ENCODE measurements at regions not wholly inside any gene's neighbourhood (a gene's known extent, or its start where the extent isn't known, plus 50 kb on each side); places are given as distances from the start of the nearest gene placed in this dataset.

- Histone ChIP-seq H3K36me3 (ENCODE audit: insufficient read depth, low read length) (no peaks in the 10 kb centered on the region), H3K4me3 (ENCODE audit: low read length) (no peak overlapping the region), H3K9ac (ENCODE audit: low read depth, low read length) (no peak overlapping the region), H3K27ac (ENCODE audit: low read depth, low read length) (no peak overlapping the region), H3K4me1 (ENCODE audit: insufficient read depth, low read length) (peaks cover 11% of the 10 kb centered on the region; the same call in 1 of the 2 replicates), H3K9me3 (ENCODE audit: insufficient read depth, low read depth, low read length) (no peaks in the 10 kb centered on the region), H3K27me3 (ENCODE audit: insufficient read depth, low read length) (no peaks in the 10 kb centered on the region)
- 82% methylated on average over 6 of the region's 6 CpGs for WGBS
Measured at GRCh38 chr6:44049163-44049988, 77.9 kb downstream of the MRPL14 start.

GRCh38 chr6:44048277-44048676, 79.0 kb downstream of the MRPL14 start:
- H3K36me3 ChIP-seq (ENCODE audit: insufficient read depth, low read length): no peaks in the 10 kb centered on the region
- no peaks in the 10 kb centered on the region for H3K27me3 ChIP-seq (ENCODE audit: insufficient read depth, low read length)
- 88% methylated on average over 6 of the region's 6 CpGs for WGBS
- no peak overlapping the region for H3K27ac ChIP-seq (ENCODE audit: low read depth, low read length)
- H3K9me3 ChIP-seq (ENCODE audit: insufficient read depth, low read depth, low read length): no peaks in the 10 kb centered on the region
- H3K4me3 ChIP-seq (ENCODE audit: low read length): no peak overlapping the region
- peaks cover 17% of the 10 kb centered on the region for H3K4me1 ChIP-seq (ENCODE audit: insufficient read depth, low read length)
- no peak overlapping the region for H3K9ac ChIP-seq (ENCODE audit: low read depth, low read length)

- peaks cover 22% of the 10 kb centered on the region for H3K4me1 ChIP-seq (ENCODE audit: insufficient read depth, low read length)
- H3K9ac ChIP-seq (ENCODE audit: low read depth, low read length): no peak overlapping the region
- H3K9me3 ChIP-seq (ENCODE audit: insufficient read depth, low read depth, low read length): no peaks in the 10 kb centered on the region
- 86% methylated on average over 3 of the region's 3 CpGs for WGBS
- no peak overlapping the region for H3K27ac ChIP-seq (ENCODE audit: low read depth, low read length)
- no peak overlapping the region for H3K4me3 ChIP-seq (ENCODE audit: low read length)
- H3K36me3 ChIP-seq (ENCODE audit: insufficient read depth, low read length): no peaks in the 10 kb centered on the region
- H3K27me3 ChIP-seq (ENCODE audit: insufficient read depth, low read length): no peaks in the 10 kb centered on the region
Measured at GRCh38 chr6:44047801-44048200, 79.5 kb downstream of the MRPL14 start.

- Histone ChIP-seq H3K27me3 (ENCODE audit: insufficient read depth, low read length) (no peaks in the 10 kb centered on the region), H3K36me3 (ENCODE audit: insufficient read depth, low read length) (no peaks in the 10 kb centered on the region), H3K9me3 (ENCODE audit: insufficient read depth, low read depth, low read length) (no peaks in the 10 kb centered on the region), H3K4me3 (ENCODE audit: low read length) (no peak overlapping the region), H3K4me1 (ENCODE audit: insufficient read depth, low read length) (peaks cover 25% of the 10 kb centered on the region), H3K9ac (ENCODE audit: low read depth, low read length) (no peak overlapping the region), H3K27ac (ENCODE audit: low read depth, low read length) (no peak overlapping the region)
- 85% methylated on average over 2 of the region's 2 CpGs for WGBS
Measured at GRCh38 chr6:44047179-44047546, 80.1 kb downstream of the MRPL14 start.

DNA sequence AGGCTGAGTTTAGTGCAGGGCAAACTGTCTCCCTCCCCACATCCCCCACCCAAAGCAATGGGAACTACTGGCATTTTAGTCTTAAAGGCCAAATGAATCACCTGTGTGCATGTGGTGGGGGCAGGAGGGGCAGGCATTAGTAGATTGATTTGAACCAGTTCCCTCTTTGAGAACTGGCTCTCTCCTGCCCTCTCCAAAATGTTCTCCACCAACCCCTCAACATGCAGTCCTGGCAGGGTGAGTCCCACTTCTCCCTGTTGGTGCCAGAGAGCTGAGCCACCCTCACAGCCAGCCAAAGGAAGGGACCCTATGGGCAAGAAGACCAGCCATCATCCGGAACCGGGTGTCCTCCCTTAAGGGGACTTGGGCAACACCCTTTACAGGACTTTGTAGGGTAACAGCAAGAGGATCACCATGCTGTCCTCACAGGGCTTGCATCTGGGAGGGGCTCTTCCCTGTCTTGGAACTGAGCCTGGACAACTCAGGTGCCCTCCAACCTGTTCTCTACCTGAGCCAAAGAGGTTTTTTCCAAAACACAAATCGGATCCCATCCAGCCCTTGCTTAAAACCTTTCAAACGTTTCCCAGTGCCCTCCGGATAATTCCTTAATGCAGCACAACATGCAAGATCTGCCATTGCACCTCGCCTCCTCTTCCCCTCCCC, 80.6 kb downstream of the MRPL14 start:
- no peaks in the 10 kb centered on the region for H3K9me3 ChIP-seq (ENCODE audit: insufficient read depth, low read depth, low read length)
- H3K4me3 ChIP-seq (ENCODE audit: low read length): no peak overlapping the region
- 81% methylated on average over 6 of the region's 6 CpGs for WGBS
- H3K4me1 ChIP-seq (ENCODE audit: insufficient read depth, low read length): peaks cover 25% of the 10 kb centered on the region
- H3K9ac ChIP-seq (ENCODE audit: low read depth, low read length): no peak overlapping the region
- H3K27me3 ChIP-seq (ENCODE audit: insufficient read depth, low read length): no peaks in the 10 kb centered on the region
- no peaks in the 10 kb centered on the region for H3K36me3 ChIP-seq (ENCODE audit: insufficient read depth, low read length)
- no peak overlapping the region for H3K27ac ChIP-seq (ENCODE audit: low read depth, low read length)

- no peak overlapping the region for H3K9ac ChIP-seq (ENCODE audit: low read depth, low read length)
- no peaks in the 10 kb centered on the region for H3K27me3 ChIP-seq (ENCODE audit: insufficient read depth, low read length)
- peaks cover 30% of the 10 kb centered on the region for H3K4me1 ChIP-seq (ENCODE audit: insufficient read depth, low read length)
- WGBS: 79% methylated on average over 1 of the region's 1 CpG
- no peaks in the 10 kb centered on the region for H3K9me3 ChIP-seq (ENCODE audit: insufficient read depth, low read depth, low read length)
- no peak overlapping the region for H3K27ac ChIP-seq (ENCODE audit: low read depth, low read length)
- no peak overlapping the region for H3K4me3 ChIP-seq (ENCODE audit: low read length)
- no peaks in the 10 kb centered on the region for H3K36me3 ChIP-seq (ENCODE audit: insufficient read depth, low read length)
Measured at GRCh38 chr6:44045672-44046015, 81.6 kb downstream of the MRPL14 start.

DNA sequence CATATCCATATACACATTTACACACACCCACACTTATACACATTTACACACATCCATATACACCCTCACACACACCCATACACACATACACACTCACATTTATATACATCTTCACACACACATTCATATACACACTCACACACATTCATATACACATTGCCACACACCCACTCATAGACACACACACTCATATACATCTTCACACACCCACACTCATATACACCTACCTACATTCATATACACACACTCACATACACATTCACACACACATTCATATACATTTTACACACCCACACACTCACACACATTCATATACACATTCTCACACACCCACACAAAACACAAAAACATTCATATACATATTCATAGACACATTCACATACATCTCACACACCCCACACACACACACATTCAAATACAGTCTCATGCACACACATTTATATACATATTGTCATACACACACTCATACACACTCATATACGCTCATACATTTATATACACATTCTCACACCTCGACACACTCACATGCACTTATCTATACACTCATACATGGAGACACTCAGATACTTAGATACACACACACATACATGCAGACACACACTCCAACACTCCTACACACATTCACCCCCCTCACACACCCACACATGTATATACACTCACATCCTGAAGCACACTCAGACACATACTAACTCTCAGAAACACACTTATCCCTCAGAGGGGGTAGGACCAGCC, 82.1 kb downstream of the MRPL14 start:
- Histone ChIP-seq H3K36me3 (ENCODE audit: insufficient read depth, low read length) (no peaks in the 10 kb centered on the region), H3K9me3 (ENCODE audit: insufficient read depth, low read depth, low read length) (no peaks in the 10 kb centered on the region), H3K4me3 (ENCODE audit: low read length) (no peak overlapping the region), H3K27me3 (ENCODE audit: insufficient read depth, low read length) (no peaks in the 10 kb centered on the region), H3K27ac (ENCODE audit: low read depth, low read length) (no peak overlapping the region), H3K4me1 (ENCODE audit: insufficient read depth, low read length) (peaks cover 30% of the 10 kb centered on the region), H3K9ac (ENCODE audit: low read depth, low read length) (no peak overlapping the region)
- WGBS: 94% methylated on average over 2 of the region's 2 CpGs

GRCh38 chr6:44044154-44044539, 83.1 kb downstream of the MRPL14 start:
- Histone ChIP-seq H3K27me3 (ENCODE audit: insufficient read depth, low read length) (no peaks in the 10 kb centered on the region), H3K27ac (ENCODE audit: low read depth, low read length) (peak overlapping the region; percentile 61), H3K36me3 (ENCODE audit: insufficient read depth, low read length) (no peaks in the 10 kb centered on the region), H3K9me3 (ENCODE audit: insufficient read depth, low read depth, low read length) (no peaks in the 10 kb centered on the region), H3K4me1 (ENCODE audit: insufficient read depth, low read length) (peaks cover 30% of the 10 kb centered on the region), H3K9ac (ENCODE audit: low read depth, low read length) (no peak overlapping the region), H3K4me3 (ENCODE audit: low read length) (no peak overlapping the region)
- 74% methylated on average over 6 of the region's 6 CpGs for WGBS

DNA sequence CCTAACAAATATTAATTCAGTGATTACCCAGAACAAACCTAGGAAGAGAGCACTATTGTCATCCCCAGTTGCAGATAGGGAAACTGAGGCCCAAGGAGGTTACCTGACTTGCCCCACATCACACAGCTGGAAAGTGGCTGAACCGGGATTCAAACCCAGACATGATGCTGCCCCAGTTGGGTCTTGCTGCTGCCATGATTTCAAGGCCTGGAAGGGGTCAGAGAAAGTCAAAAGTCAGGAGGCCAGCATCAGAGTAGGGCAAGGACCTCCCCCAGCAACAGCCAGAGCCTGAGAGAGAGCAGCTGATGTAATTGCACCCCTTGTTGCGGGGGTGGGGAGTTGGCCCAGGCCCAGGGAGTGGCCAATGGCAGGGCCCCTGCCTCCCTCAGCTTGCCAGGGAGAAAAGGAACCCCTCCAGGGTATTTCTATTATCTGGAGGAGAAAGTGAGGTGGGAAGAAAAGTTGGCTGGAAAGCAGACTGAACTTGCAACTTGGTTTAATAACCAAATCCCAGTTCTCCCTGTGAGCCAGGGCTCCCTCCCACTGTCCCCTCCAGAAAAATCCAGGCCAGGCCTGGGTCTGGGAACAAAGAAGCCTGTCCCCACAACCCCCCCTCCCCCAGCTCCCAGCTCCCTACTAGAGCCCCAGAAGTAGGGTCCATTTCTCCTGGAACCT, 83.6 kb downstream of the MRPL14 start:
- Histone ChIP-seq H3K4me1 (ENCODE audit: insufficient read depth, low read length) (peaks cover 30% of the 10 kb centered on the region), H3K36me3 (ENCODE audit: insufficient read depth, low read length) (no peaks in the 10 kb centered on the region), H3K9ac (ENCODE audit: low read depth, low read length) (no peak overlapping the region), H3K27me3 (ENCODE audit: insufficient read depth, low read length) (no peaks in the 10 kb centered on the region), H3K4me3 (ENCODE audit: low read length) (no peak overlapping the region), H3K9me3 (ENCODE audit: insufficient read depth, low read depth, low read length) (no peaks in the 10 kb centered on the region), H3K27ac (ENCODE audit: low read depth, low read length) (peak overlapping the region; percentile 61)
- 65% methylated on average over 2 of the region's 2 CpGs for WGBS

- Histone ChIP-seq H3K9me3 (ENCODE audit: insufficient read depth, low read depth, low read length) (no peaks in the 10 kb centered on the region), H3K9ac (ENCODE audit: low read depth, low read length) (no peak overlapping the region), H3K4me1 (ENCODE audit: insufficient read depth, low read length) (peaks cover 30% of the 10 kb centered on the region), H3K4me3 (ENCODE audit: low read length) (no peak overlapping the region), H3K27ac (ENCODE audit: low read depth, low read length) (peak overlapping the region; percentile 61), H3K27me3 (ENCODE audit: insufficient read depth, low read length) (no peaks in the 10 kb centered on the region), H3K36me3 (ENCODE audit: insufficient read depth, low read length) (no peaks in the 10 kb centered on the region)
- WGBS: 88% methylated on average over 1 of the region's 1 CpG
Measured at GRCh38 chr6:44042989-44043478, 84.2 kb downstream of the MRPL14 start.
